ENCODE measurements at regions not wholly inside any gene's neighbourhood (a gene's known extent, or its start where the extent isn't known, plus 50 kb on each side); places are given as distances from the start of the nearest gene placed in this dataset.

DNA sequence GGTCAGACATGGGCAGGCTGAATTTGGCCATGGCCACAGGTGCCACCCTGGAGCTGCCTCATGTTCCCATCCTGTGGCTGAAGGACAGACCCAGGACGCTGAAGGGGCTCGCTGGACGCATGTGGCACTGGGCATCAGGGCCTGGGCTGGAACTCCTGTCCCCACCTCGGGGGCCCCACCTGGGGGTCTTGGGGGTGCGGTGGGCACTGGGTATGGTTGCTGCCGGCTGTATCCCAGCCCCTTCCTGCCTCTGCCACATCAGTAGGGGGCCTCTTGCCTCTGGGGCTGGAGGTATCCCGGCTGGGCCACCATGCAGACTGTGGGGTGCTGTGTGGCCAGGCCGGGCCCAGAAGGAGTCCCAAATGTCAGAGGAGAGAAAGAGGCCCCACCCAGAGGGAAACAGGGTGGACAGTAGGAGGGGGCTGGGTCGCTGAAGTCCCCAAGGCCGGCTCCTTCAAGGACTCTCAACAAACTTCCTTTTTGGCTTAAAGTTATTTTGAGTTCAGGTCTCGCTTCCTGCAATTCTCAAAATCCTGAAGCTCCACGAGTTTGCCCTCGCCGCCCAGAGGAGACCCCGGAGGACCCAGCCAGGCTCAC, 78.7 kb downstream of the SIK1 start:
- TF ChIP-seq EZH2 (IDR thresholded peaks at IDR 0.05) (no peak), ZNF274 (IDR thresholded peaks at IDR 0.05; ENCODE audit: low read depth, low read length) (no peak), RAD21 (IDR thresholded peaks at IDR 0.05; ENCODE audit: low read depth) (no peak), POLR2A (IDR thresholded peaks at IDR 0.05; ENCODE audit: borderline replicate concordance, extremely low read depth, insufficient read depth, insufficient read length) (no peak)
- TF ChIP-seq, protein P1, sequence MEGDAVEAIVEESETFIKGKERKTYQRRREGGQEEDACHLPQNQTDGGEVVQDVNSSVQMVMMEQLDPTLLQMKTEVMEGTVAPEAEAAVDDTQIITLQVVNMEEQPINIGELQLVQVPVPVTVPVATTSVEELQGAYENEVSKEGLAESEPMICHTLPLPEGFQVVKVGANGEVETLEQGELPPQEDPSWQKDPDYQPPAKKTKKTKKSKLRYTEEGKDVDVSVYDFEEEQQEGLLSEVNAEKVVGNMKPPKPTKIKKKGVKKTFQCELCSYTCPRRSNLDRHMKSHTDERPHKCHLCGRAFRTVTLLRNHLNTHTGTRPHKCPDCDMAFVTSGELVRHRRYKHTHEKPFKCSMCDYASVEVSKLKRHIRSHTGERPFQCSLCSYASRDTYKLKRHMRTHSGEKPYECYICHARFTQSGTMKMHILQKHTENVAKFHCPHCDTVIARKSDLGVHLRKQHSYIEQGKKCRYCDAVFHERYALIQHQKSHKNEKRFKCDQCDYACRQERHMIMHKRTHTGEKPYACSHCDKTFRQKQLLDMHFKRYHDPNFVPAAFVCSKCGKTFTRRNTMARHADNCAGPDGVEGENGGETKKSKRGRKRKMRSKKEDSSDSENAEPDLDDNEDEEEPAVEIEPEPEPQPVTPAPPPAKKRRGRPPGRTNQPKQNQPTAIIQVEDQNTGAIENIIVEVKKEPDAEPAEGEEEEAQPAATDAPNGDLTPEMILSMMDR (IDR thresholded peaks at IDR 0.05 in 2 of 3, conservative IDR thresholded peaks at IDR 0.05 in 1 of 3; ENCODE audit: borderline replicate concordance in 1 of 3, insufficient read depth in 1 of 3, low read depth in 2 of 3, low read length in 2 of 3): no peak

All from HCT116 (cell line).